ENCODE measurements at regions not wholly inside any gene's neighbourhood (a gene's known extent, or its start where the extent isn't known, plus 50 kb on each side); places are given as distances from the start of the nearest gene placed in this dataset.
A peak's percentile ranks its signal among the peaks of the same experiment; 100 is the strongest.

- Mint-ChIP-seq H3K4me3 (no peak overlapping the region), H3K9me3 (no peaks in the 10 kb centered on the region), H3K27me3 (peaks cover 20% of the 10 kb centered on the region), H3K4me1 (no peaks in the 10 kb centered on the region), H3K36me3 (ENCODE audit: low read depth) (no peaks in the 10 kb centered on the region), H3K27ac (no peak overlapping the region)
- ATAC-seq (replicated peaks): no peak
Measured at GRCh38 chr12:65598688-65599087, 225.6 kb upstream of the HMGA2 start.

- H3K27ac Mint-ChIP-seq: no peak overlapping the region
- no peaks in the 10 kb centered on the region for H3K4me1 Mint-ChIP-seq
- H3K9me3 Mint-ChIP-seq: peaks cover 4% of the 10 kb centered on the region
- peaks cover 18% of the 10 kb centered on the region for H3K27me3 Mint-ChIP-seq
- ATAC-seq (replicated peaks): no peak
- H3K4me3 Mint-ChIP-seq: no peak overlapping the region
- H3K36me3 Mint-ChIP-seq (ENCODE audit: low read depth): no peaks in the 10 kb centered on the region
Measured at GRCh38 chr12:65602253-65602609, 222.1 kb upstream of the HMGA2 start.

GRCh38 chr12:65602610-65603295, 221.5 kb upstream of the HMGA2 start:
- H3K4me1 Mint-ChIP-seq: no peaks in the 10 kb centered on the region
- H3K36me3 Mint-ChIP-seq (ENCODE audit: low read depth): no peaks in the 10 kb centered on the region
- no peak overlapping the region for H3K4me3 Mint-ChIP-seq
- H3K9me3 Mint-ChIP-seq: peaks cover 4% of the 10 kb centered on the region
- peak; percentile 70 for ATAC-seq (replicated peaks)
- peaks cover 18% of the 10 kb centered on the region for H3K27me3 Mint-ChIP-seq
- no peak overlapping the region for H3K27ac Mint-ChIP-seq

GRCh38 chr12:65603438-65604351, 220.6 kb upstream of the HMGA2 start:
- Mint-ChIP-seq H3K27ac (no peak overlapping the region), H3K36me3 (ENCODE audit: low read depth) (no peaks in the 10 kb centered on the region), H3K27me3 (peaks cover 18% of the 10 kb centered on the region), H3K4me3 (no peak overlapping the region), H3K4me1 (no peaks in the 10 kb centered on the region), H3K9me3 (peaks cover 4% of the 10 kb centered on the region)
- no peak for ATAC-seq (replicated peaks)

GRCh38 chr12:65605019-65605418, 219.3 kb upstream of the HMGA2 start:
- no peak overlapping the region for H3K27ac Mint-ChIP-seq
- H3K4me3 Mint-ChIP-seq: no peak overlapping the region
- no peaks in the 10 kb centered on the region for H3K4me1 Mint-ChIP-seq
- H3K36me3 Mint-ChIP-seq (ENCODE audit: low read depth): no peaks in the 10 kb centered on the region
- no peak for ATAC-seq (replicated peaks)
- H3K9me3 Mint-ChIP-seq: peaks cover 4% of the 10 kb centered on the region
- H3K27me3 Mint-ChIP-seq: peaks cover 18% of the 10 kb centered on the region

GRCh38 chr12:65606008-65606766, 218.1 kb upstream of the HMGA2 start:
- no peaks in the 10 kb centered on the region for H3K36me3 Mint-ChIP-seq (ENCODE audit: low read depth)
- ATAC-seq (replicated peaks): no peak
- no peaks in the 10 kb centered on the region for H3K4me1 Mint-ChIP-seq
- H3K27ac Mint-ChIP-seq: no peak overlapping the region
- H3K9me3 Mint-ChIP-seq: peaks cover 4% of the 10 kb centered on the region
- H3K27me3 Mint-ChIP-seq: peaks cover 14% of the 10 kb centered on the region
- H3K4me3 Mint-ChIP-seq: no peak overlapping the region

GRCh38 chr12:65607401-65607841, 216.9 kb upstream of the HMGA2 start:
- Mint-ChIP-seq H3K27ac (no peak overlapping the region), H3K27me3 (peaks cover 11% of the 10 kb centered on the region), H3K4me1 (no peaks in the 10 kb centered on the region), H3K4me3 (no peak overlapping the region), H3K9me3 (peaks cover 4% of the 10 kb centered on the region), H3K36me3 (ENCODE audit: low read depth) (no peaks in the 10 kb centered on the region)
- ATAC-seq (replicated peaks): no peak

GRCh38 chr12:65608319-65608916, 215.9 kb upstream of the HMGA2 start:
- ATAC-seq (replicated peaks): no peak
- Mint-ChIP-seq H3K27ac (no peak overlapping the region), H3K9me3 (peaks cover 4% of the 10 kb centered on the region), H3K36me3 (ENCODE audit: low read depth) (no peaks in the 10 kb centered on the region), H3K4me1 (no peaks in the 10 kb centered on the region), H3K27me3 (peaks cover 10% of the 10 kb centered on the region), H3K4me3 (no peak overlapping the region)

GRCh38 chr12:65609359-65609771, 214.9 kb upstream of the HMGA2 start:
- no peak for ATAC-seq (replicated peaks)
- H3K27me3 Mint-ChIP-seq: peaks cover 10% of the 10 kb centered on the region
- no peaks in the 10 kb centered on the region for H3K36me3 Mint-ChIP-seq (ENCODE audit: low read depth)
- H3K4me3 Mint-ChIP-seq: no peak overlapping the region
- H3K27ac Mint-ChIP-seq: no peak overlapping the region
- no peaks in the 10 kb centered on the region for H3K4me1 Mint-ChIP-seq
- peaks cover 4% of the 10 kb centered on the region for H3K9me3 Mint-ChIP-seq

- Mint-ChIP-seq H3K36me3 (ENCODE audit: low read depth) (no peaks in the 10 kb centered on the region), H3K4me1 (no peaks in the 10 kb centered on the region), H3K4me3 (no peak overlapping the region), H3K27me3 (peaks cover 10% of the 10 kb centered on the region), H3K9me3 (peaks cover 2% of the 10 kb centered on the region), H3K27ac (no peak overlapping the region)
- no peak for ATAC-seq (replicated peaks)
Measured at GRCh38 chr12:65611396-65611795, 212.9 kb upstream of the HMGA2 start.

- Mint-ChIP-seq H3K4me3 (no peak overlapping the region), H3K27ac (no peak overlapping the region), H3K9me3 (no peaks in the 10 kb centered on the region), H3K36me3 (ENCODE audit: low read depth) (no peaks in the 10 kb centered on the region), H3K27me3 (peaks cover 12% of the 10 kb centered on the region), H3K4me1 (no peaks in the 10 kb centered on the region)
- ATAC-seq (replicated peaks): no peak
Measured at GRCh38 chr12:65612440-65612839, 211.8 kb upstream of the HMGA2 start.

GRCh38 chr12:65613692-65614091, 210.6 kb upstream of the HMGA2 start:
- Mint-ChIP-seq H3K9me3 (no peaks in the 10 kb centered on the region), H3K4me3 (no peak overlapping the region), H3K4me1 (no peaks in the 10 kb centered on the region), H3K36me3 (ENCODE audit: low read depth) (no peaks in the 10 kb centered on the region), H3K27me3 (peaks cover 13% of the 10 kb centered on the region), H3K27ac (no peak overlapping the region)
- ATAC-seq (replicated peaks): no peak

GRCh38 chr12:65614259-65614889, 209.9 kb upstream of the HMGA2 start:
- H3K36me3 Mint-ChIP-seq (ENCODE audit: low read depth): no peaks in the 10 kb centered on the region
- H3K4me1 Mint-ChIP-seq: no peaks in the 10 kb centered on the region
- H3K27ac Mint-ChIP-seq: no peak overlapping the region
- peaks cover 16% of the 10 kb centered on the region for H3K27me3 Mint-ChIP-seq
- ATAC-seq (replicated peaks): no peak
- H3K4me3 Mint-ChIP-seq: no peak overlapping the region
- no peaks in the 10 kb centered on the region for H3K9me3 Mint-ChIP-seq

GRCh38 chr12:65615118-65615517, 209.2 kb upstream of the HMGA2 start:
- Mint-ChIP-seq H3K27ac (no peak overlapping the region), H3K36me3 (ENCODE audit: low read depth) (no peaks in the 10 kb centered on the region), H3K9me3 (no peaks in the 10 kb centered on the region), H3K4me1 (no peaks in the 10 kb centered on the region), H3K4me3 (no peak overlapping the region), H3K27me3 (peaks cover 16% of the 10 kb centered on the region)
- no peak for ATAC-seq (replicated peaks)
